ENCODE measurements at regions not wholly inside any gene's neighbourhood (a gene's known extent, or its start where the extent isn't known, plus 50 kb on each side); places are given as distances from the start of the nearest gene placed in this dataset.

DNA sequence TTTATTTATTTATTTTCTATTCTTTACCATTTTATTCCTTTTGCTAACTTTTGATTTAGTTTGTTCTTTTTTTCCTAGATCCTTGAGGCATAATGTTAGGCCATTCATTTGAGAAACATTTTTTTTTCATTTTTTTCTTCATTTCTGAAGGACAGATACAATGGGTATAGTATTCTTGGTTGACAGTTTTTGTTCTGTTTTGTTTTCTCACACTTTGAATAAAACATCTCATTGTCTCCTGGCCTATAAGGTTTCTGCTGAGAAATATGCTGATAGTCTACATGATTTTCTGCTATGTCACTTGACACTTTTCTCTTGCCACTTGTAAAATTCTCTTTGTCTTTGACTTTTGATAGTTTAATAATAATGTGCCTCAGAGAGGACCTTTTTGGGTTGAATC lies 294.6 kb upstream of the EPHA7 start:
- Histone ChIP-seq H3K4me3 (no peak overlapping the region), H3K4me1 (replicated peaks in 1 of 2) (no peaks in the 10 kb centered on the region), H3K27me3 (no peaks in the 10 kb centered on the region), H3K9me3 (replicated peaks in 1 of 3) (peaks cover 0 to 5% (median 0%) of the 10 kb centered on the region in 3 donors), H3K27ac (no peak overlapping the region), H3K36me3 (replicated peaks in 1 of 2) (no peaks in the 10 kb centered on the region)
- intact Hi-C loops (cut with DNase I), result no loop called here
- DNase-seq, result no peak
- TF ChIP-seq, protein P1, sequence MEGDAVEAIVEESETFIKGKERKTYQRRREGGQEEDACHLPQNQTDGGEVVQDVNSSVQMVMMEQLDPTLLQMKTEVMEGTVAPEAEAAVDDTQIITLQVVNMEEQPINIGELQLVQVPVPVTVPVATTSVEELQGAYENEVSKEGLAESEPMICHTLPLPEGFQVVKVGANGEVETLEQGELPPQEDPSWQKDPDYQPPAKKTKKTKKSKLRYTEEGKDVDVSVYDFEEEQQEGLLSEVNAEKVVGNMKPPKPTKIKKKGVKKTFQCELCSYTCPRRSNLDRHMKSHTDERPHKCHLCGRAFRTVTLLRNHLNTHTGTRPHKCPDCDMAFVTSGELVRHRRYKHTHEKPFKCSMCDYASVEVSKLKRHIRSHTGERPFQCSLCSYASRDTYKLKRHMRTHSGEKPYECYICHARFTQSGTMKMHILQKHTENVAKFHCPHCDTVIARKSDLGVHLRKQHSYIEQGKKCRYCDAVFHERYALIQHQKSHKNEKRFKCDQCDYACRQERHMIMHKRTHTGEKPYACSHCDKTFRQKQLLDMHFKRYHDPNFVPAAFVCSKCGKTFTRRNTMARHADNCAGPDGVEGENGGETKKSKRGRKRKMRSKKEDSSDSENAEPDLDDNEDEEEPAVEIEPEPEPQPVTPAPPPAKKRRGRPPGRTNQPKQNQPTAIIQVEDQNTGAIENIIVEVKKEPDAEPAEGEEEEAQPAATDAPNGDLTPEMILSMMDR (IDR thresholded peaks at IDR 0.05), result no peak
- TF ChIP-seq POLR2A (IDR thresholded peaks at IDR 0.05), result no peak

DNA sequence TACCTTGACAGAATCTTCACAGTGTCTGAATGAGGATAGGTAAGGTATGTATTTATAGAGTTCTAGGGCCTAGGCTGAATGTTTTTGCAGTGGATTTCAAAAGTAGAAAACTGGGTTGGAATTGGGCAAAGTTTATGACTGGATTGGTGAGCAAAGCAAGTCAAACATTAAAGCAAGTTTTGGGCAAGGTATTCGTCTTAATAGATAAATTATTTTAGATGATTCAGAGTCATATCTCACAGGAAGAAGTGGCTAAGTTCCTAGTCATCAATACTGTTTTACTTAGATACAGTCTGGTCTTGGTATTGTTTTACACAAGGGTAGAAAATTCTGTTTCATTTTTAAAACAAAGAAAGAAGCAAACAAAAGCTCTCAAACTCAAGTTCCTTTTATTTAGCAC lies 284.1 kb upstream of the EPHA7 start:
- no peak for DNase-seq
- Histone ChIP-seq H3K4me1 (replicated peaks in 1 of 2) (no peaks in the 10 kb centered on the region), H3K27ac (no peak overlapping the region), H3K9me3 (replicated peaks in 1 of 3) (no peaks in the 10 kb centered on the region), H3K36me3 (replicated peaks in 1 of 2) (no peaks in the 10 kb centered on the region), H3K4me3 (no peak overlapping the region), H3K27me3 (no peaks in the 10 kb centered on the region)
- intact Hi-C loops (cut with DNase I), result no loop called here
- WGBS, 4 donors, result 35 to 44% (median 40%) methylated on average over 1 of the region's 1 CpG
- TF ChIP-seq, protein P1 (IDR thresholded peaks at IDR 0.05), result no peak
- TF ChIP-seq POLR2A (IDR thresholded peaks at IDR 0.05), result no peak

DNA sequence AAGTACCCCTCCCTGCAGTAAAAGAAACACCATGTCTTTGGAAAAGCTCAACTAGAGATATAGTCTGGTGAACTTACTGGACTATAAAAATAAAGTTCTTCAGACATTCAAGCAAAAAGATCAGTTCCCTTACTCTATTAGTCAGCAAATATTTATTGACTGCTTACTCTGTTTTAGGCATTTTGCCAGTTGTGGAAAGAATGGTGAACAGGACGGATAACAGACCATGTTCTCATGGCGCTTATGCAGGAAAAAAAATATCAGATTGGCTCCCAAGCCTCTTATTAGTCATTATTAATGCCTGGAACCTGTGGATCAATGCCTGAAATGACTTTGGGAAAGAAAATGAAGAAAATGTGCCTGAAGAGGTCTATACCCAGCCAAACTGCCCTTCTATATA lies 282.2 kb upstream of the EPHA7 start:
- TF ChIP-seq, protein P1 (IDR thresholded peaks at IDR 0.05), result no peak
- TF ChIP-seq POLR2A (IDR thresholded peaks at IDR 0.05), result no peak
- 51 to 62% (median 60%) methylated on average over 2 of the region's 2 CpGs for WGBS, 4 donors

DNA sequence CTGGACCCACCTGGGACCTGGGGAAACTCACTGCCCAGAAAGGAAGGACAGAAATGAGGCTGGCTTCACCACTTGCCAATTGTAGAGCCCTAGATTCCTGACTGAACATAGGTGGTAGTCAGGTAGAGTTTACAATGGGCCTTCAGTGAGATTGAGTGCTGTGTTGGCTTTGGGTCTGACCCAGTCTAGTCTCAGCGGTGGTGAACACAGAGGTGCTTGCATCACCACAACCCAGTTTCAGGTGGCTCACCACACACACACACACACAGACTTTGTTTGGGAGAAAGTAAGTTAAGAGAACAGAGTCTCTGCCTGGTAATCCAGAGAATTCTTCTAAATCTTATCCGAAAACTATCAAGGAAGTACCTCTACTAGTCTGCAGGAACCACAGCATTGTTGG lies 266.1 kb upstream of the EPHA7 start:
- DNase-seq, result no peak
- Histone ChIP-seq H3K36me3 (replicated peaks in 1 of 2) (no peaks in the 10 kb centered on the region), H3K27me3 (no peaks in the 10 kb centered on the region), H3K27ac (no peak overlapping the region), H3K4me1 (replicated peaks in 1 of 2) (no peaks in the 10 kb centered on the region), H3K4me3 (no peak overlapping the region), H3K9me3 (replicated peaks in 1 of 3) (no peaks in the 10 kb centered on the region)
- TF ChIP-seq, protein P1 (IDR thresholded peaks at IDR 0.05), result no peak
- TF ChIP-seq POLR2A (IDR thresholded peaks at IDR 0.05), result no peak
- intact Hi-C loops (cut with DNase I), result no loop called here
- WGBS, 4 donors, result 79 to 95% (median 87%) methylated on average over 2 of the region's 2 CpGs

More for the DNA sequence above, 282.2 kb upstream of the EPHA7 start:
- no peak for DNase-seq
- no peaks in the 10 kb centered on the region for H3K27me3 ChIP-seq
- H3K36me3 ChIP-seq (replicated peaks in 1 of 2), result no peaks in the 10 kb centered on the region
- H3K4me3 ChIP-seq, result no peak overlapping the region
- no peaks in the 10 kb centered on the region for H3K9me3 ChIP-seq (replicated peaks in 1 of 3)
- H3K27ac ChIP-seq, result no peak overlapping the region
- intact Hi-C loops (cut with DNase I), result no loop called here
- no peaks in the 10 kb centered on the region for H3K4me1 ChIP-seq (replicated peaks in 1 of 2)

All from adrenal gland (tissue), 9 donors.